B cell (primary cell): ENCODE measurements at regions not wholly inside any gene's neighbourhood (a gene's known extent, or its start where the extent isn't known, plus 50 kb on each side); places are given as distances from the start of the nearest gene placed in this dataset.

ENCODE experiments used
- ATAC-seq: fragments of 200-7000 bp; cut with Tn5 transposase; one replicate; pipeline ENCODE4 v1.10.0; 2021; ENCODE audit warnings: low read depth, mild to moderate bottlenecking, moderate number of reproducible peaks, moderate library complexity
- CTCF ChIA-PET: fragments of 350-600 bp; sonication (Branson Sonifier 250); formaldehyde crosslinking; loops from one replicate; lab custom pipeline; 2021; ENCODE audit warnings: antibody characterized with exemption, inconsistent platforms; lab: Charles Lee
- POLR2A ChIA-PET: fragments of 350-600 bp; sonication (Branson Sonifier 250); formaldehyde crosslinking; loops from one replicate; lab custom pipeline; 2021; ENCODE audit warnings: antibody characterized with exemption; lab: Charles Lee
- DNase-seq: peaks from one replicate; pipeline ENCODE4 v3.0.0; 2013
- H2AFZ ChIP-seq: 2 replicates; pipeline ENCODE4 v1.6.1; 2012; ENCODE audit warnings: mild to moderate bottlenecking, low read depth, low read length; ENCODE audit not compliant: insufficient read depth, poor library complexity, severe bottlenecking
- H3K27ac ChIP-seq, 2 donors: 1 replicate in 1 of 2; 2 replicates in 1 of 2; pipeline ENCODE4 v1.5.1; 2012 to 2013; ENCODE audit warnings: low read length in 2 of 2, mild to moderate bottlenecking in 2 of 2, moderate library complexity in 1 of 2
- H3K27me3 ChIP-seq, 4 experiments: fragments of 200-600 bp in 1 of 4; sonication (generic) in 1 of 4; replicated peaks in 1 of 4; 1 replicate in 2 of 4; 2 replicates in 2 of 4; pipeline versions ENCODE4 v1.6.1 to v1.7.0; 2013 to 2016; ENCODE audit warnings: low read length in 3 of 4, mild to moderate bottlenecking in 2 of 4, mixed read lengths in 1 of 4, moderate library complexity in 1 of 4; ENCODE audit not compliant: insufficient read depth in 4 of 4, control insufficient read depth in 3 of 4; ENCODE audit errors: control extremely low read depth in 1 of 4
- H3K36me3 ChIP-seq, 2 experiments: replicated peaks in 1 of 2; 1 replicate in 1 of 2; 2 replicates in 1 of 2; pipeline versions ENCODE4 v1.6.1 to v1.7.1; 2013; ENCODE audit warnings: low read length in 1 of 2; ENCODE audit not compliant: insufficient read depth in 2 of 2, control insufficient read depth in 1 of 2; ENCODE audit errors: control extremely low read depth in 1 of 2, extremely low read depth in 1 of 2
- H3K4me1 ChIP-seq, 2 donors: fragments of 200-600 bp in 1 of 2; sonication (generic) in 1 of 2; 1 replicate in 1 of 2; 2 replicates in 1 of 2; pipeline versions ENCODE4 v1.5.1 to v1.6.1; 2013 to 2017; ENCODE audit warnings: low read length in 2 of 2; ENCODE audit not compliant: control insufficient read depth in 2 of 2, insufficient read depth in 2 of 2
- H3K4me2 ChIP-seq: replicated peaks from 2 replicates; pipeline ENCODE3; 2012; ENCODE audit warnings: mild to moderate bottlenecking, low read depth, low read length; ENCODE audit not compliant: poor library complexity, severe bottlenecking
- H3K4me3 ChIP-seq, 5 experiments: fragments of 200-600 bp in 1 of 5; sonication (generic) in 1 of 5; 1 replicate in 3 of 5; 2 replicates in 2 of 5; pipeline versions ENCODE4 v1.5.1 to v1.7.0; 2011 to 2016; ENCODE audit warnings: low read length in 4 of 5, mild to moderate bottlenecking in 4 of 5, low read depth in 2 of 5, control low read depth in 1 of 5, moderate library complexity in 1 of 5; ENCODE audit not compliant: insufficient read depth in 1 of 5; ENCODE audit errors: control extremely low read depth in 1 of 5, extremely low read depth in 1 of 5
- H3K79me2 ChIP-seq: fragments of 200-600 bp; sonication (generic); one replicate; pipeline ENCODE4 v1.6.0; 2016; ENCODE audit warnings: low read length; ENCODE audit not compliant: control insufficient read depth, insufficient read depth
- H3K9ac ChIP-seq: fragments of 200-600 bp; sonication (generic); 2 replicates; pipeline ENCODE4 v1.6.1; 2017; ENCODE audit warnings: mild to moderate bottlenecking, low read length, moderate library complexity
- H3K9me3 ChIP-seq, 3 donors: one replicate each; pipeline versions ENCODE4 v1.6.1 to v1.7.1; 2013; ENCODE audit warnings: low read length in 2 of 3; ENCODE audit not compliant: control insufficient read depth in 2 of 3, insufficient read depth in 1 of 3; ENCODE audit errors: control extremely low read depth in 1 of 3
- H4K20me1 ChIP-seq: 2 replicates; pipeline ENCODE4 v1.6.0; 2012; ENCODE audit warnings: mild to moderate bottlenecking, low read length; ENCODE audit not compliant: insufficient read depth, control insufficient read depth, poor library complexity, severe bottlenecking
- H3K27ac Mint-ChIP-seq: one replicate; pipeline ENCODE4 v1.8.0; 2021; ENCODE audit warnings: mixed read lengths
- H3K27me3 Mint-ChIP-seq: one replicate; pipeline ENCODE4 v1.8.0; 2021; ENCODE audit warnings: mixed read lengths
- H3K4me1 Mint-ChIP-seq: one replicate; pipeline ENCODE4 v1.8.0; 2021; ENCODE audit warnings: mixed read lengths
- H3K4me3 Mint-ChIP-seq: one replicate; pipeline ENCODE4 v1.8.0; 2021; ENCODE audit warnings: mixed read lengths
- H3K9me3 Mint-ChIP-seq: one replicate; pipeline ENCODE4 v1.8.0; 2022; ENCODE audit warnings: mixed read lengths; ENCODE audit not compliant: insufficient read depth
- EZH2 ChIP-seq: IDR thresholded peaks from 2 replicates; pipeline ENCODE4 v1.6.1; 2012; ENCODE audit warnings: borderline replicate concordance, low read depth, mild to moderate bottlenecking, moderate library complexity, low read length; ENCODE audit not compliant: insufficient read depth, poor library complexity, severe bottlenecking
- WGBS: methylation state at CpG from one replicate; pipeline ENCODE4 v1.1.5; 2013; ENCODE audit warnings: missing lambda C conversion rate; ENCODE audit not compliant: insufficient coverage; 5-methylcytosine and 5-hydroxymethylcytosine counted together
- intact Hi-C: fragments of 100-400 bp; cut with micrococcal nuclease; formaldehyde crosslinking; loops from one replicate; pipeline ENCODE4 v1.10.0; 2022
- TF ChIP-seq, protein P1 (sequence below): fragments of 200-600 bp; IDR thresholded peaks from one replicate; pipeline ENCODE4 v1.8.0; 2022; ENCODE audit warnings: antibody characterized with exemption, mild to moderate bottlenecking

DNA sequence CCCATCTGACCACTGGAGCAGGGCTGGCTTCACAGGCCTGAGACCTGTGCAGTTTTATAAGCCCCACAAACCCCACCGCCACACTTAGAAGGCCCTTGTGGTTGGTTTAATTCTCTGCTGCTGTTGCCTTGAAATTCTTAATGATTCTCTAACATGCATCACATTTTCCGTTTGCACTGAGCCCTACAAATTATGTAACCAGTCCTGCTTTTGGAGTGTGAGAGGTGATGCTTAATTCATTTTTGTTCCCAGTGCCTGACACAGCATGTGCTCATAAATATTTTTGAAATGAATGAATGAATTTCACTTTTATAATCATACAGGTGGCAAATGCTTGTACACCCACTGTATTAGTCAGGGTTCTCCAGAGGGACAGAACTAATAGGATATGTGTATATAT, 52.8 kb upstream of the PLXNC1 start:
- Mint-ChIP-seq H3K4me3 (no peak overlapping the region), H3K4me1 (no peaks in the 10 kb centered on the region), H3K9me3 (no peaks in the 10 kb centered on the region), H3K27ac (no peak overlapping the region), H3K27me3 (peaks cover 34% of the 10 kb centered on the region)
- DNase-seq: no peak
- no peak overlapping the region for H3K27ac ChIP-seq
- no peaks in the 10 kb centered on the region for H3K4me1 ChIP-seq
- no peak for ATAC-seq
- intact Hi-C loops: no loop called here
- TF ChIP-seq, protein P1, sequence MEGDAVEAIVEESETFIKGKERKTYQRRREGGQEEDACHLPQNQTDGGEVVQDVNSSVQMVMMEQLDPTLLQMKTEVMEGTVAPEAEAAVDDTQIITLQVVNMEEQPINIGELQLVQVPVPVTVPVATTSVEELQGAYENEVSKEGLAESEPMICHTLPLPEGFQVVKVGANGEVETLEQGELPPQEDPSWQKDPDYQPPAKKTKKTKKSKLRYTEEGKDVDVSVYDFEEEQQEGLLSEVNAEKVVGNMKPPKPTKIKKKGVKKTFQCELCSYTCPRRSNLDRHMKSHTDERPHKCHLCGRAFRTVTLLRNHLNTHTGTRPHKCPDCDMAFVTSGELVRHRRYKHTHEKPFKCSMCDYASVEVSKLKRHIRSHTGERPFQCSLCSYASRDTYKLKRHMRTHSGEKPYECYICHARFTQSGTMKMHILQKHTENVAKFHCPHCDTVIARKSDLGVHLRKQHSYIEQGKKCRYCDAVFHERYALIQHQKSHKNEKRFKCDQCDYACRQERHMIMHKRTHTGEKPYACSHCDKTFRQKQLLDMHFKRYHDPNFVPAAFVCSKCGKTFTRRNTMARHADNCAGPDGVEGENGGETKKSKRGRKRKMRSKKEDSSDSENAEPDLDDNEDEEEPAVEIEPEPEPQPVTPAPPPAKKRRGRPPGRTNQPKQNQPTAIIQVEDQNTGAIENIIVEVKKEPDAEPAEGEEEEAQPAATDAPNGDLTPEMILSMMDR: no peak
- no peak for TF ChIP-seq EZH2
- no peaks in the 10 kb centered on the region for H3K36me3 ChIP-seq
- H3K9ac ChIP-seq: no peak overlapping the region
- POLR2A ChIA-PET: no interaction called here
- CTCF ChIA-PET: no interaction called here
- no peaks in the 10 kb centered on the region for H4K20me1 ChIP-seq
- peaks cover 0 to 23% (median 11%) of the 10 kb centered on the region in 4 experiments for H3K27me3 ChIP-seq
- WGBS: no CpG with 5 or more reads among the region's 2 CpGs
- H3K79me2 ChIP-seq: no peaks in the 10 kb centered on the region
- no peak overlapping the region for H3K4me2 ChIP-seq
- no peak overlapping the region for H3K4me3 ChIP-seq
- H2AFZ ChIP-seq: no peak overlapping the region
- H3K9me3 ChIP-seq: no peaks in the 10 kb centered on the region

DNA sequence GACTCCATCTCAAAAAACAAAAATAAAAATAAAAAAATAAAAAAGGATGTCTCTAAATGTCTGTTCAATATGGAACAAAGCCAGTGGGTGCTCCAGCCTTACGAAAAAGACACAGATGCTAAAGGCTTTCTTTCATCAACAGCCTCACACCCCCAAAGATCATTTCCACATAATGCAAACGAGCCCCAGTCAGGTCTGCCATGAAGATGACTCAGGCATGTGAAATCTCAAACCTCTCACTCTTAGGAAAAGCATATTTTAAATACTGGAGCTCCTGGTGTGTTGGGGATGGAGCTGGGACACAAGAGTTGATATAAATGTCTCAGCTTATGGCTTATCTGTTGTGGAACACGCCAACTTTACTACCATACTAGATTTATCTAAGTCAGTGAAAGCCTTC, 49.9 kb upstream of the PLXNC1 start:
- Mint-ChIP-seq H3K9me3 (no peaks in the 10 kb centered on the region), H3K27me3 (peaks cover 32% of the 10 kb centered on the region), H3K4me1 (peaks cover 10% of the 10 kb centered on the region), H3K27ac (no peak overlapping the region), H3K4me3 (no peak overlapping the region)
- no peak overlapping the region for H2AFZ ChIP-seq
- peaks cover 4 to 14% of the 10 kb centered on the region in 2 donors for H3K4me1 ChIP-seq
- no peak for TF ChIP-seq EZH2
- TF ChIP-seq, protein P1: no peak
- no peaks in the 10 kb centered on the region for H3K79me2 ChIP-seq
- no peak overlapping the region for H3K27ac ChIP-seq
- WGBS: 70% methylated on average over 2 of the region's 3 CpGs
- peaks cover 0 to 31% (median 11%) of the 10 kb centered on the region in 4 experiments for H3K27me3 ChIP-seq
- intact Hi-C loops: no loop called here
- POLR2A ChIA-PET: interaction anchor here (0.6 kb wide), 1 partner anchor 429 kb away, joined by 3 read pairs; no protein-coding TSS in a partner anchor
- no peak for ATAC-seq
- no peaks in the 10 kb centered on the region for H3K9me3 ChIP-seq
- H3K36me3 ChIP-seq: no peaks in the 10 kb centered on the region
- DNase-seq: no peak
- H3K9ac ChIP-seq: no peak overlapping the region
- H3K4me3 ChIP-seq: no peak overlapping the region
- CTCF ChIA-PET: interaction anchor here (7.2 to 7.5 kb wide), 2 partner anchors 531 to 593 kb away, joined by 189 to 438 read pairs; partner anchors contain the start of gene SOCS2
- no peak overlapping the region for H3K4me2 ChIP-seq
- no peaks in the 10 kb centered on the region for H4K20me1 ChIP-seq
